ENCODE measurements at regions not wholly inside any gene's neighbourhood (a gene's known extent, or its start where the extent isn't known, plus 50 kb on each side); places are given as distances from the start of the nearest gene placed in this dataset.

DNA sequence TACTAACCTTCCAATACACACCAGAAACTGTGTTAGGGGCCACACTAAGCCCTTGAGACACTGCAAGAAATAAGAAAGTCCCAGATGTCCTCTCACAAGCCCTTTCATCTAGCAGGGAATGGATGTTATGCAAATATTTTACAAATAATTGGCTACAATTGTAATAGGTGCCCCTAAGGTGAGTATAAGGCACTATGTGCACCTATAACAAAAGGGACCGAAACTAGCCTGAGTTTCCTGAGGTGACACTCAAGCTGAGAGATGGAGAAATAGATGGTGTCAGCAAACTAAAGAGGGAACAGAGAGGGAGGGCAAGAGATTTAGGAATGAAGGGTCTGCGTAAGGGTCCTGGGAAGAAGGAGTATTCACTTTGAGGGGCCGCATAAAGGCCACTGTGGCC, 212.6 kb downstream of the TTC8 start:
- Histone ChIP-seq H3K79me2 (replicated peaks; ENCODE audit: insufficient read depth, low read length) (no peaks in the 10 kb centered on the region), H2AFZ (ENCODE audit: low read depth, low read length) (no peak overlapping the region), H3K4me2 (ENCODE audit: low read length) (no peak overlapping the region), H3K9me2 (ENCODE audit: insufficient read depth, low read length) (no peaks in the 10 kb centered on the region), H3F3A (ENCODE audit: insufficient read depth, low read length, poor library complexity, severe bottlenecking) (no peaks in the 10 kb centered on the region), H3K27ac (ENCODE audit: low read length) (no peak overlapping the region), H4K20me1 (ENCODE audit: insufficient read depth) (no peaks in the 10 kb centered on the region), H3K9me3 (ENCODE audit: low read length) (no peaks in the 10 kb centered on the region), H3K9ac (ENCODE audit: low read length) (no peak overlapping the region), H3K27me3 (ENCODE audit: insufficient read depth, low read depth, low read length) (no peaks in the 10 kb centered on the region), H3K4me3 (ENCODE audit: low read length) (no peak overlapping the region), H3K36me3 (ENCODE audit: insufficient read depth, low read length) (no peaks in the 10 kb centered on the region)
- no peak for TF ChIP-seq MXI1 (conservative IDR thresholded peaks at IDR 0.05; ENCODE audit: poor library complexity, severe bottlenecking)

DNA sequence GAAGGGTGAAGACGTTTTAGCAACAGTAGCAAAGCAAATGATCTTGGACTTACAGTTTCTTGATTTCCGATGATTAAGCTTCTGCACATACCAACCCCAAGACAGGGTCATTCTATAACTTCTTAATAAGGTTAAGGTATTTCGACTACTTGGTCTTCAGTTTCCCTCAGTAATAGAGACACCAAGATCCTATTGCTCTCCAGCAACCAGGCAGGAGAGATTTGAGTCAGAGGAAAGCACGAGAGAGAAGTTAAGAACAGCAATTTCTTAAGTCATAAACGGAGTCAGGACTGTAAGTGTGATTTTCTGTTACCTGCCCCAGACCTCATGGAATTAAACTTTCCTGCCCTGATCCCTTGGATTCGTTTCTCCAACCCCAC, 215.6 kb downstream of the TTC8 start:
- H3F3A ChIP-seq (ENCODE audit: insufficient read depth, low read length, poor library complexity, severe bottlenecking) = no peaks in the 10 kb centered on the region
- H2AFZ ChIP-seq (ENCODE audit: low read depth, low read length) = no peak overlapping the region
- H3K27ac ChIP-seq (ENCODE audit: low read length) = no peak overlapping the region
- H4K20me1 ChIP-seq (ENCODE audit: insufficient read depth) = no peaks in the 10 kb centered on the region
- no peaks in the 10 kb centered on the region for H3K36me3 ChIP-seq (ENCODE audit: insufficient read depth, low read length)
- no peak overlapping the region for H3K4me3 ChIP-seq (ENCODE audit: low read length)
- H3K79me2 ChIP-seq (replicated peaks; ENCODE audit: insufficient read depth, low read length) = no peaks in the 10 kb centered on the region
- no peaks in the 10 kb centered on the region for H3K9me2 ChIP-seq (ENCODE audit: insufficient read depth, low read length)
- TF ChIP-seq, protein P1, sequence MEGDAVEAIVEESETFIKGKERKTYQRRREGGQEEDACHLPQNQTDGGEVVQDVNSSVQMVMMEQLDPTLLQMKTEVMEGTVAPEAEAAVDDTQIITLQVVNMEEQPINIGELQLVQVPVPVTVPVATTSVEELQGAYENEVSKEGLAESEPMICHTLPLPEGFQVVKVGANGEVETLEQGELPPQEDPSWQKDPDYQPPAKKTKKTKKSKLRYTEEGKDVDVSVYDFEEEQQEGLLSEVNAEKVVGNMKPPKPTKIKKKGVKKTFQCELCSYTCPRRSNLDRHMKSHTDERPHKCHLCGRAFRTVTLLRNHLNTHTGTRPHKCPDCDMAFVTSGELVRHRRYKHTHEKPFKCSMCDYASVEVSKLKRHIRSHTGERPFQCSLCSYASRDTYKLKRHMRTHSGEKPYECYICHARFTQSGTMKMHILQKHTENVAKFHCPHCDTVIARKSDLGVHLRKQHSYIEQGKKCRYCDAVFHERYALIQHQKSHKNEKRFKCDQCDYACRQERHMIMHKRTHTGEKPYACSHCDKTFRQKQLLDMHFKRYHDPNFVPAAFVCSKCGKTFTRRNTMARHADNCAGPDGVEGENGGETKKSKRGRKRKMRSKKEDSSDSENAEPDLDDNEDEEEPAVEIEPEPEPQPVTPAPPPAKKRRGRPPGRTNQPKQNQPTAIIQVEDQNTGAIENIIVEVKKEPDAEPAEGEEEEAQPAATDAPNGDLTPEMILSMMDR (IDR thresholded peaks at IDR 0.05; ENCODE audit: poor library complexity, severe bottlenecking) = no peak
- TF ChIP-seq TAF1 (IDR thresholded peaks at IDR 0.05; ENCODE audit: low read depth) = no peak
- no peak for TF ChIP-seq RAD21 (conservative IDR thresholded peaks at IDR 0.05)
- no peak for TF ChIP-seq EZH2 (IDR thresholded peaks at IDR 0.05; ENCODE audit: borderline replicate concordance, insufficient read depth, low read length, poor library complexity, severe bottlenecking)
- TF ChIP-seq POLR2AphosphoS5 (IDR thresholded peaks at IDR 0.05) = no peak
- no peak for TF ChIP-seq MXI1 (conservative IDR thresholded peaks at IDR 0.05; ENCODE audit: poor library complexity, severe bottlenecking)
- TF ChIP-seq SMC3 (conservative IDR thresholded peaks at IDR 0.05; ENCODE audit: poor library complexity) = no peak
- TF ChIP-seq, protein P2, sequence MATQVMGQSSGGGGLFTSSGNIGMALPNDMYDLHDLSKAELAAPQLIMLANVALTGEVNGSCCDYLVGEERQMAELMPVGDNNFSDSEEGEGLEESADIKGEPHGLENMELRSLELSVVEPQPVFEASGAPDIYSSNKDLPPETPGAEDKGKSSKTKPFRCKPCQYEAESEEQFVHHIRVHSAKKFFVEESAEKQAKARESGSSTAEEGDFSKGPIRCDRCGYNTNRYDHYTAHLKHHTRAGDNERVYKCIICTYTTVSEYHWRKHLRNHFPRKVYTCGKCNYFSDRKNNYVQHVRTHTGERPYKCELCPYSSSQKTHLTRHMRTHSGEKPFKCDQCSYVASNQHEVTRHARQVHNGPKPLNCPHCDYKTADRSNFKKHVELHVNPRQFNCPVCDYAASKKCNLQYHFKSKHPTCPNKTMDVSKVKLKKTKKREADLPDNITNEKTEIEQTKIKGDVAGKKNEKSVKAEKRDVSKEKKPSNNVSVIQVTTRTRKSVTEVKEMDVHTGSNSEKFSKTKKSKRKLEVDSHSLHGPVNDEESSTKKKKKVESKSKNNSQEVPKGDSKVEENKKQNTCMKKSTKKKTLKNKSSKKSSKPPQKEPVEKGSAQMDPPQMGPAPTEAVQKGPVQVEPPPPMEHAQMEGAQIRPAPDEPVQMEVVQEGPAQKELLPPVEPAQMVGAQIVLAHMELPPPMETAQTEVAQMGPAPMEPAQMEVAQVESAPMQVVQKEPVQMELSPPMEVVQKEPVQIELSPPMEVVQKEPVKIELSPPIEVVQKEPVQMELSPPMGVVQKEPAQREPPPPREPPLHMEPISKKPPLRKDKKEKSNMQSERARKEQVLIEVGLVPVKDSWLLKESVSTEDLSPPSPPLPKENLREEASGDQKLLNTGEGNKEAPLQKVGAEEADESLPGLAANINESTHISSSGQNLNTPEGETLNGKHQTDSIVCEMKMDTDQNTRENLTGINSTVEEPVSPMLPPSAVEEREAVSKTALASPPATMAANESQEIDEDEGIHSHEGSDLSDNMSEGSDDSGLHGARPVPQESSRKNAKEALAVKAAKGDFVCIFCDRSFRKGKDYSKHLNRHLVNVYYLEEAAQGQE (IDR thresholded peaks at IDR 0.05; ENCODE audit: borderline replicate concordance) = no peak
- no peak for TF ChIP-seq EP300 (conservative IDR thresholded peaks at IDR 0.05; ENCODE audit: poor library complexity, severe bottlenecking)
- no peak overlapping the region for H3K9ac ChIP-seq (ENCODE audit: low read length)
- no peaks in the 10 kb centered on the region for H3K9me3 ChIP-seq (ENCODE audit: low read length)
- H3K4me2 ChIP-seq (ENCODE audit: low read length) = no peak overlapping the region
- H3K27me3 ChIP-seq (ENCODE audit: insufficient read depth, low read depth, low read length) = no peaks in the 10 kb centered on the region

Measured in neural cell (in vitro differentiated cells).